HG03457 (cell line): ENCODE measurements at regions not wholly inside any gene's neighbourhood (a gene's known extent, or its start where the extent isn't known, plus 50 kb on each side); places are given as distances from the start of the nearest gene placed in this dataset.

ENCODE experiments used
- ATAC-seq: cut with Tn5 transposase; IDR thresholded peaks from one replicate; pipeline ENCODE4 v1.9.1; 2021; ENCODE audit warnings: moderate number of reproducible peaks; ENCODE audit not compliant: unreplicated experiment

- ATAC-seq, result no peak
Observed at GRCh38 chr15:70493376-70493775, 270.0 kb downstream of the UACA start.

DNA sequence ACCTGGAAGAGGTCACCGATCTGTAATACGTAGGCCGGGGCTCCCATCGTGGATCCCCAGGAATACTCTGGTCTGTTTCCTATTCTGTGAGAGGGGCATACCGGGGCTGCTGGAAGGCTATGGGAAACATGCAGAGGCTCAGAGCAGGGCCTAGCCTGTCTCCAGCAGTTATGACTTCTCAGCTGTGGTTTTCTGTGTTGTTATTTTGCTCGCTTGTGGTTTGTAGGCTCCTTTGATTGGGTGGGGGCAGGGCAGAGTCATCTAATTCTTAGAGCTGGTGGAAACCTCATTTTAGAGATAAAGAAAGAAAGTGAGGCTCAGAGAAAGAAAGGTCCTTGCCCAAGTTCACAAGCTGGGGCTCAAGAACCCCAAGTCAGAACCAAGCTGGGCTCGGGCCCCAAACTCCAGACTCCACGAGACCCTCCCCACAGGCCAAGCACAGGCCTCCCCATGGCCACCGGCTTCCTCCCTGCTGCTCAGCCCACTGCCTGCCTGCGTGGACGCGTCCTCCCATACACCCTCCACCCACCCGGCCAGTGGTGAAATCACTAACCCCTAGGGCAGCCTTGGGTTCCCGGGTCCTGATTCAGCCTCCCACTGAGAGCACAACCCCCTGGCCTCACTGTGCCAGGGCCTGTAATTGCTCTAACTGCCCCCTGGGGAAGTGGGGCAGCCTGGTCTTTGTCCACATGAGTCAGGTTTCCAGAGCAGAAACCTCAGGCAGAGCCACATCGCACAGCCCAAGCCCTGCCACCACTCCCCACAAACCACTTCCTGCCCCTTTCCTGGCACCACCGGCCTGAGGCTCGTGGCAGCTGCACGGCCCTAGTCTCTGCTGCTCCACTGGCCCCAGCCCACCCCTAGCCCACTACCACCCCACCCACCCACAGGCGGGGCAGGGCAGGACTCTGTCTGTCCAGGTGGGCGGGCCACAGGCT is 270.8 kb downstream of the UACA start:
- ATAC-seq, result peak; percentile 49

DNA sequence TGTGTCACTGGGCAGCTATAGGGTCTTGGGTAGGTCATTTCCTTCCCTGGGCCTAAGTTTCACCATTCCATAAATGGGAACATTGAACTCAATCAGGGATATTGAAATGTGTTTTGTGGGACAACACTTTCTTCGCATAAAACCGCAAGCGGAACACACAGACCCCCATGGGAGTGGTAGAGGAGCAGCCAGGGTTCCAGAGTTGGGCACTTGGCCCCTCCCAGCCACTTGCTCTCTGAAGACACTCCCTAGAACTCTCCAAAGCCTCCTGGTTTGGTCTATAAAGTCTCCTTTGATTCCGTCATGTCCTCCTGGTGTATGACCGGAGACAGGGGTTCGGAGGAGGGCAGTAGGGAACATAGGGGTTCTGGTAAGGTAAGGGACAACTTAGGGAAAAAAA is 271.7 kb downstream of the UACA start:
- ATAC-seq, result no peak

- no peak for ATAC-seq
Observed at GRCh38 chr15:70491201-70491621, 272.1 kb downstream of the UACA start.

DNA sequence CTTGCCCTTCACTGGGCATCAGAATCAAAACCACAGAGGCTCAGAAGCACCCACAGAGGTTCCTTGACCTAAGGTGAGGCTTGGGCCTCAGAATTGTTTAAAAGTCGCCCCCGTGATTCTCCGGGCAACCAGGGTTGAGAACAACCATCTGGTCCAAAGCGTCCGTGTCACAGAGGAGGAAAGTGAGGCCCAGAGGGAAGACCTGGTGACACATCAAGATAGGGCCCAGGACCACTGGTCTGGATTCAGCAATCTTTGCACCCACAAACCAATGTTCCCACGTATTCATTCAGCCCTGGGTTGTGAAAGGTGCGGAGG is 272.6 kb downstream of the UACA start:
- no peak for ATAC-seq

- ATAC-seq, result no peak
Observed at GRCh38 chr15:70490148-70490837, 273.1 kb downstream of the UACA start.

GRCh38 chr15:70488941-70489848 is 274.2 kb downstream of the UACA start:
- no peak for ATAC-seq

DNA sequence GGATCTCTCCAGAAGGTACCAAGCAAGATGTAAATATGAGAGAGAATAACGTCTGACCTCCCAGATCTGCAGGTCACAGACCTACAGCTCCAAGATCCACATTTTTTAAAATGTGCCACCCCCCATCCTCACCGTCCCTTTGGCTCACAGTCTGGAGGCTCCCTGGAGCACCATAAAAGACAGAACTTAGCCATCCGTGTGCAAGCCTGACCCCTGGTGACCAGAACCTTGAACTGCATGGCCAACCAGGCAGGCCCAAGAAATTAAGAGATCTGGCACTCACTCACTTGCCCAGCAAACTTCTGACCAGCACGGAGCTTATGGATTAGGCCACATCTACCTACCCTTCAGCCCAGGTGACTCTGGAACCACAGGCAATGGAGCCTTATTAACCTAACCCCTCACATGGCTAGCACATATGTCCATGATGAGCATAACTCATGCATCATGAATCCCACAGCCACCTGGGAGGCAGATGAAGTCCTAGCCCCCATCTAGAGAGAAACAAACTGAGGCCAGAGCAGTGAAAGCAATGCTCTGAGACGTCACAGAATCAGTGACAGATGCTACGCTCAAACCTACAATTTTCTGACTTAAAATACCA is 275.3 kb downstream of the UACA start:
- no peak for ATAC-seq

- ATAC-seq, result no peak
Observed at GRCh38 chr15:70487387-70487740, 276.0 kb downstream of the UACA start.

- ATAC-seq, result peak; percentile 57
Observed at GRCh38 chr15:70486451-70487386, 276.6 kb downstream of the UACA start.

GRCh38 chr15:70486012-70486411 is 277.3 kb downstream of the UACA start:
- ATAC-seq, result no peak

DNA sequence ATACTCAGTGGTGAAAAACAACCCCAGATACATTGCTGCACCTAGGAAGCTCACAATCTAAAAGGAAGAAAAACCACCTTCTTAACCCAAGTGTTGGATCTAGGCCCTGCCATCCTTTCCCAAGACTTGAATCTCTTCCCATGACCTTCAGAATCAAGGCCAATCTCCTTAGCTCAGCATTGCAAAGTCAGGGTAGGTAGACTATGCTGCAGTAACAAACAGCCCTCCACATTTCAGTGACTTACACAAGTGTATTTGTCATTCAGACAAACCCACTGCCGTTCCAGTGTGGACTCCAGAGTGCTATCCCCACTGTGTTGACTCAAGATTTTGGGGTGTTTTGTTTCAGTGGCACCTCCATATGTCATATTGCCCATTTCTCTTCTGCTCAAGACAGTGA is 278.4 kb downstream of the UACA start:
- ATAC-seq, result no peak

DNA sequence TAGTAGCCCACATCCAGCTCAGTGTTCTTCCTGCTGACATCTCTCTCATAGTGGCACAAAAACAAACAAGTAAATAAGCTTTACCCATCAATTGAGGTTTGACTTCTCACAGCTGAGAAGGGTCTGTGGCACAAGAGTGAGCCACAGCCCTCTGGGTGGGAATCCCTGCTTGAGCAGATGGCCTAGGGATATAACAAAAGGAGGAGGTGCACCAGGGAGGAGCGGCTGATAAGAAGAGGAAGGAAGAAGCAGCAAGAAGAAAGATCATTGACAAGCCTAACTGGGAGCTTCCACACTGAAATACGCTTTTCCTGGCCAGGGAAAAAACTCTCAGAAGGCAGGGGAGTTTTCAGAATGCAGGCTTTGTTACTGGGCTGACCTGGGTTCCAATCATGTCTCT is 279.8 kb downstream of the UACA start:
- ATAC-seq, result no peak

- ATAC-seq, result no peak
Observed at GRCh38 chr15:70480196-70480856, 283.0 kb downstream of the UACA start.

DNA sequence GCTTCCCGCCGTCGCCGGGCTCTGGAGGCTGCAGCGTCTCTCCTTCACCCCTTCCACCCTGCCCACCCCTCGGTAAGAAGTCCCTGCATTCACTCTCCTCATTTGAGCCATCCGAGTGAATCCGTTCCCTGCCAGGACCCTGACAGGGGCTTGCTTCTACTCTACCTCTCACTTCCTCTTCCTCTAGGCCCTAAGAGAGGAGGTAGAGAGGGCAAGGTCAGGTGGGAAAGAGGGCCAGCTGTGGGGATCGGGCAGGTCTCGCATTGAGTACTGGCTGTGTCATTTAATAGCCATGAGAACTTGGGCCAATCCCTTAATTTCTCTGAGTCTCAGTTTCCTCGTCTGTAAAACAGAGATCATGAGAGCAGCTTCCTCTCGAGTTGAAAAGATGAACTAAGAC is 283.6 kb downstream of the UACA start:
- ATAC-seq, result no peak

DNA sequence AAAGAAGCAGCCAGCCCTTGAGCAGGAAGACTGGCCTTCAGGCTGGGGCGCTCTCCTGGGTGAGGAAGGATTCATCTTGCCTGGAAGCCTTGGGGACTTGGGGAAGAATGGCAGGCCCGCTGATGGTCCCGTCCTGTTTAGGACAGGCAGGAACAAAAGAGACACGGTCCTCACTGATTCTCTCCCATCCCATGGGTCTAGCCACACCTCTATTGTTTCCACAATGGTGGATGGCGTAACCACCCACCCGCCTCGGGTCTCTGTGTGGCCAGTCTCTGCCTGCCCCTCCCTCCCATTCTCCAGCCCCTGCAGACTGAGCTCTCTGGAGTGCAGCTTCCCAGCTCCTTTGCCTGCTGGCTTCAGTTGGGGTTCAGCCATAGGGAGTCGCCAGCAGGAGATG is 284.3 kb downstream of the UACA start:
- no peak for ATAC-seq

DNA sequence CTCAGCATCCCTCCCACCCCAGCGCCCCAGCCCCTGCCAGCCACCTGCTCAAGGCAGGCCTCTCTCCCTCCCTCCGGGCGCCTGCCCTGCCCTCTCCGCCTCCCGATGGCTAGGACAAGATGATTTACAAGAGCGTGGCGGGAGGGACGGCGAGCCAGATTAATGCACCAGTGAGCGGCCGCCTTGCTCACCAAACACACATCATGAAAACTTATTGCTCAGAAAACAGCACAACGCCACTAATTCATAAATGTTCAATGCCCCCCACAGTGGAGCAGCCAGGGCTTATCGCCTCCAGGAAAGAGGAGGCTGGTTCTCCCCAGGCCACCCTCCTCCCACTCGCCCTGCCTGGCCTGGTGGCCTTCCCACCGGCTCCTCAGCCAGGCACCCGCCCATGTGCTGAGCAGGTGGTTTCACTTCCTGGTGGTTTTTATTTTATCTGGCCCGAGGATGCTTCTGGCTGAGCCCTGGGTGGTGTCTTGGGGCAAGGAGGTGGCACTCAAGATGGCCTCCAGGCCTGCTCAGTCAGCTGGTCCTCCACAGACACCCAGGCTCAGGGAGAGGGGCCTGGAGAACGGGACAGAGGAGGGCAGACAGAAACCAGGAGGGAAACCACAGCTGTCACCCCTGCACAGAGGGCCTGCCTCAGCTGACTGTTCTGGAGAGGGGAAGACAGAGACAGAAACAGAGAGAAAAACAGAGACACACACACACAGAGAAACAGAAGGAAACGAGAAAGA is 284.9 kb downstream of the UACA start:
- ATAC-seq, result no peak

GRCh38 chr15:70477750-70478250 is 285.6 kb downstream of the UACA start:
- no peak for ATAC-seq

- ATAC-seq, result no peak
Observed at GRCh38 chr15:70476441-70476840, 286.9 kb downstream of the UACA start.
